CD4-positive, alpha-beta memory T cell (primary cell): ENCODE measurements at regions not wholly inside any gene's neighbourhood (a gene's known extent, or its start where the extent isn't known, plus 50 kb on each side); places are given as distances from the start of the nearest gene placed in this dataset.

Source experiments
- CTCF ChIA-PET: fragments of 350-600 bp; sonication (Branson Sonifier 250); formaldehyde crosslinking; loops from one replicate; lab custom pipeline; 2021; ENCODE audit warnings: inconsistent platforms; ENCODE audit not compliant: partially characterized antibody; lab: Charles Lee
- POLR2A ChIA-PET: fragments of 350-600 bp; sonication (Branson Sonifier 250); formaldehyde crosslinking; loops from one replicate; lab custom pipeline; 2021; ENCODE audit not compliant: partially characterized antibody; lab: Charles Lee
- DNase-seq, 5 donors: peaks; one replicate each; pipeline versions ENCODE4 v3.0.0 to v3.0.0-alpha.2; 2020 to 2022; ENCODE audit warnings: mixed read lengths in 1 of 5
- H3K27ac ChIP-seq: one replicate; pipeline ENCODE4 v1.7.0; 2013; ENCODE audit warnings: low read depth, low read length
- H3K27me3 ChIP-seq: 2 replicates; pipeline ENCODE4 v1.7.0; 2013; ENCODE audit warnings: mild to moderate bottlenecking, low read length, moderate library complexity; ENCODE audit not compliant: insufficient read depth
- H3K36me3 ChIP-seq: 2 replicates; pipeline ENCODE4 v1.7.0; 2013; ENCODE audit warnings: mild to moderate bottlenecking, low read length, moderate library complexity; ENCODE audit not compliant: insufficient read depth
- H3K4me1 ChIP-seq: 2 replicates; pipeline ENCODE4 v1.7.0; 2013; ENCODE audit warnings: mild to moderate bottlenecking, low read length, moderate library complexity; ENCODE audit not compliant: insufficient read depth
- H3K4me3 ChIP-seq, 2 donors: one replicate each; pipeline ENCODE4 v1.7.0; 2013; ENCODE audit warnings: low read length in 2 of 2, mild to moderate bottlenecking in 1 of 2
- H3K9me3 ChIP-seq, 2 donors: one replicate each; pipeline ENCODE4 v1.7.0; 2013; ENCODE audit warnings: low read length in 2 of 2, control low read depth in 1 of 2; ENCODE audit not compliant: control insufficient read depth in 1 of 2
- H3K27ac Mint-ChIP-seq, 7 donors: one replicate each; pipeline ENCODE4 v1.8.0; 2020 to 2021; ENCODE audit warnings: mixed read lengths in 7 of 7, mild to moderate bottlenecking in 6 of 7, inconsistent platforms in 3 of 7, moderate library complexity in 3 of 7
- H3K27me3 Mint-ChIP-seq, 2 donors: one replicate each; pipeline ENCODE4 v1.8.0; 2020 to 2021; ENCODE audit warnings: mixed read lengths in 2 of 2
- H3K36me3 Mint-ChIP-seq, 2 donors: one replicate each; pipeline ENCODE4 v1.8.0; 2020 to 2021; ENCODE audit warnings: mixed read lengths in 2 of 2, inconsistent platforms in 1 of 2, mild to moderate bottlenecking in 1 of 2
- H3K4me1 Mint-ChIP-seq, 4 donors: one replicate each; pipeline ENCODE4 v1.8.0; 2020 to 2021; ENCODE audit warnings: mixed read lengths in 4 of 4, mild to moderate bottlenecking in 1 of 4
- H3K4me3 Mint-ChIP-seq, 8 donors: one replicate each; pipeline ENCODE4 v1.8.0; 2020 to 2021; ENCODE audit warnings: mixed read lengths in 8 of 8, mild to moderate bottlenecking in 7 of 8, moderate library complexity in 6 of 8, inconsistent platforms in 3 of 8
- H3K9me3 Mint-ChIP-seq, 8 donors: one replicate each; pipeline ENCODE4 v1.8.0; 2020 to 2021; ENCODE audit warnings: mixed read lengths in 8 of 8, mild to moderate bottlenecking in 5 of 8, inconsistent platforms in 3 of 8, moderate library complexity in 1 of 8
- intact Hi-C: fragments of 100-400 bp; cut with micrococcal nuclease; formaldehyde crosslinking; loops from one replicate; pipeline ENCODE4 v1.15.1; 2023

DNA sequence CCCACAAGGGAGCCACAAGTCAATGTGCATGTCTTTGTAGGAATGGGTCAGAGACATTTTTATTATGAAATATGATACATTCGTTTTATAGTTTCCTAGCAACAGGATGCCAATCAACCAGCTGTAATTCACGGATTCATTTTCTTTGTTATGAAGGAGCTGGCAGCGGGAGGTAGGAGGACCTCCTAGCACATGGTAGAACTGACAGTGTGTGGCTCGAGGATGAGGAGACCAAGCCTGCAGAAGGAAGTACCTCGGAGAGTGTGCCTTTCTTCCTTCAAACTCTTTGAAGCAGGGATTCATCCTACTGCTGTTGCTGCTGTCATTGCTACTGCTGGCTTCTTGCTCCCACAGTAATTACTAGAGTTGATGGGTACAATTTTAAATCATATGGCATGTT is 504.8 kb upstream of the KLHL29 start:
- Histone ChIP-seq H3K4me3 (no peak overlapping the region), H3K9me3 (no peaks in the 10 kb centered on the region), H3K4me1 (no peaks in the 10 kb centered on the region), H3K36me3 (no peaks in the 10 kb centered on the region), H3K27me3 (no peaks in the 10 kb centered on the region), H3K27ac (no peak overlapping the region)
- Mint-ChIP-seq H3K4me1 (no peaks in the 10 kb centered on the region), H3K27ac (no peak overlapping the region), H3K27me3 (no peaks in the 10 kb centered on the region), H3K4me3 (no peak overlapping the region), H3K9me3 (peaks cover 0 to 8% (median 0%) of the 10 kb centered on the region in 8 donors), H3K36me3 (no peaks in the 10 kb centered on the region)
- POLR2A ChIA-PET, result no interaction called here
- no peak for DNase-seq
- CTCF ChIA-PET, result no interaction called here
- intact Hi-C loops, result no loop called here

DNA sequence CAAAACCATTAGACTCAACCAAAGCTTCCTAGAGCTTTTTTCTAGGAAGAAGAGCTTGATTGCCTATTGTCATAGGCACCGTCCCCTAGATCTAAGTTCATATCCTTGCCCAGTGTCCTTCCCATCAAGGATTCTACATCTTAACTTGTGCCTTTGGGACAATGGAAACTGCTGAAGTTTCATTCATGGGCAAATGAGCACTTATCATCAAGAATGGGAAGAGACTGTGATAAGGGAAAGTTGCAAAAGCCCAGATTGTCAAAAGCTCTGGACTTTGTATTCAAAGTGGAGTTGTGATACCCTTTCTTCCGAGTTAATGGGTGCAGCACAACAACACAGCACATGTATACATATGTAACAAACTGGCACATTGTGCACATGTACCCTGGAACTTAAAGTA is 503.0 kb upstream of the KLHL29 start:
- ChIA-PET POLR2A (interaction anchor here (0.8 kb wide), 1 partner anchor 9 kb away, joined by 3 read pairs; no protein-coding TSS in a partner anchor), CTCF (no interaction called here)
- Mint-ChIP-seq H3K9me3 (peaks cover 0 to 10% (median 0%) of the 10 kb centered on the region in 8 donors), H3K36me3 (no peaks in the 10 kb centered on the region), H3K27ac (no peak overlapping the region), H3K27me3 (no peaks in the 10 kb centered on the region), H3K4me3 (no peak overlapping the region), H3K4me1 (no peaks in the 10 kb centered on the region)
- Histone ChIP-seq H3K4me1 (no peaks in the 10 kb centered on the region), H3K4me3 (no peak overlapping the region), H3K36me3 (no peaks in the 10 kb centered on the region), H3K9me3 (no peaks in the 10 kb centered on the region), H3K27ac (no peak overlapping the region), H3K27me3 (no peaks in the 10 kb centered on the region)
- intact Hi-C loops, result no loop called here
- DNase-seq, result no peak

DNA sequence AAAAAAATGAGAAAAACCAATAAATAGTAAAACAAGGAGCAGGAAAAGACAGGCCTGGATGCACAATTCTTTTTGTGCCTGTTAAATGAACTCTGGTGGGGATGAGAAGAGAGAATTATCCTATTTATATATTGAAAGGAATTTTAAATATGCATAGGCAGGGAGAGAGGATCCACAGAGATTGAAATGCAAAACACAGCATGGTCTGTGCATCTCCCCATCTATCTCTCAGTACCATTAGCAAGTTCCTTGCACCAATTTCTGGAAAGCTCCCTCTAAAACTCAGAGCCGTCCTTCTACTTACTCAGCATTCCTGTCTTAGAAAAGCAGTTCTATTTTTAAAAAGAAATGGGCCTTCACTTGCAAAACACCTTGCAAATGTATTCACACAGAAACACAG is 502.3 kb upstream of the KLHL29 start:
- no peak for DNase-seq
- Mint-ChIP-seq H3K27ac (no peak overlapping the region), H3K27me3 (no peaks in the 10 kb centered on the region), H3K4me1 (no peaks in the 10 kb centered on the region), H3K4me3 (no peak overlapping the region), H3K36me3 (no peaks in the 10 kb centered on the region), H3K9me3 (peaks cover 0 to 10% (median 0%) of the 10 kb centered on the region in 8 donors)
- Histone ChIP-seq H3K9me3 (no peaks in the 10 kb centered on the region), H3K27me3 (no peaks in the 10 kb centered on the region), H3K4me3 (no peak overlapping the region), H3K4me1 (no peaks in the 10 kb centered on the region), H3K27ac (no peak overlapping the region), H3K36me3 (no peaks in the 10 kb centered on the region)
- POLR2A ChIA-PET, result no interaction called here
- CTCF ChIA-PET, result no interaction called here
- intact Hi-C loops, result no loop called here

DNA sequence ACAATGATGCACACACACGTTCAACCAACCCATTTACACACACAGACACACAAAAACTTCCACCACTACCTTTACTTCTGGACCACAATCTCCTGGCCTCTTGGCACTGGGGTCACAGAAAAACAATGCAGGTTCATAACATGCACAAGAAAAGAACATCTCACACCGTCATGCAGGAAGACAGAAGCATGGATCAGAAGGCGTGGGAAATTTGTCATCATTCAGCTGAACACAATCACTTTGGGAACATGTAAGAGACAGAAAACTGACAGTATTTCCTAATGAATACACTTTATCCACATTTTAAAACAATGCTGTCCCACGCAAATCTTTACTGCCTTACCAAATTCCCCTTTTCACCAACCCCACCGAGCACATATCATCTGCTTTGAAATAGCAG is 501.9 kb upstream of the KLHL29 start:
- H3K36me3 ChIP-seq, result no peaks in the 10 kb centered on the region
- no peak overlapping the region for H3K4me3 ChIP-seq
- H3K27ac ChIP-seq, result no peak overlapping the region
- DNase-seq, result no peak
- H3K4me1 ChIP-seq, result no peaks in the 10 kb centered on the region
- H3K4me1 Mint-ChIP-seq, result no peaks in the 10 kb centered on the region
- no peak overlapping the region for H3K27ac Mint-ChIP-seq
- no peaks in the 10 kb centered on the region for H3K36me3 Mint-ChIP-seq
- H3K27me3 Mint-ChIP-seq, result no peaks in the 10 kb centered on the region
- H3K9me3 ChIP-seq, result no peaks in the 10 kb centered on the region
- ChIA-PET CTCF (no interaction called here), POLR2A (no interaction called here)
- intact Hi-C loops, result no loop called here
- H3K9me3 Mint-ChIP-seq, result peaks cover 0 to 10% (median 0%) of the 10 kb centered on the region in 8 donors
- H3K27me3 ChIP-seq, result no peaks in the 10 kb centered on the region
- no peak overlapping the region for H3K4me3 Mint-ChIP-seq

DNA sequence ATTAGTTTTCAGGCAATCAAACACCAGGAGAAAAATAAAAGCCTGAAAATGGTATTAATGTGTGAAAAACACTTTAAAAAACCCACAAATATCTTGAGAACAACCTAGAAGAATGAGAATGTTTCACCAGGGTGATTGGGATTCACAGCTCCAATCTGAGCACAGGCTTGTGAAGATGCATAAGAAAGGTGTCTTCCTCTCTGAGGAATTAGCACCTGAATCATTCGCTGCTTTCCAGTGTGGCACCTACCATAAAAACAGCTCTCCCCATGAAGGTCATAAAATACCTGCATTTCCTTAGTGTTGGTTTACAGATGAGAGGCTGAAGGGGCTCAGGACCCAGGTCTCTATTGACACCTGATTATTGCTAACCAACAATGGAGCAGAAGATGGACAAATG is 499.7 kb upstream of the KLHL29 start:
- Mint-ChIP-seq H3K36me3 (no peaks in the 10 kb centered on the region), H3K27me3 (no peaks in the 10 kb centered on the region)
- CTCF ChIA-PET, result no interaction called here

DNA sequence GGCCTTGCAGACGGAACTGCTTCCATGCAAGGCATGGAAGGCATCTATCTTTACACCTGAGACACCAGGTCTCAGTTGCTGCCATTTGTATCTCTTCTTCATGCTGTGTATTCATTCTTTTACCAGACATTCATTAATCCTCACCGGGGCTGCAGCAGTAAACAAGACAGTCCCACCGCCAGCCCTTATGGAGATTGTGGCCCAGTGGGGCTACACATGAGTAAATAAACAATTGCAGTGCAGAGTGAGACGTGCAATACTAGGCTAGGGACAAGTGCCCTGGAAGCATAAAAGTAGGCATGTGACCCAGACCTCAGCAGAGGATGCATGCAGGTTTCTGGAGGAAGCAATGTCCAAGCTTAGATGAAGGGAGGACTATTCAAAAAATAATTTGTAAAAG is 497.6 kb upstream of the KLHL29 start:
- H3K4me1 ChIP-seq, result no peaks in the 10 kb centered on the region
- Mint-ChIP-seq H3K9me3 (peaks cover 0 to 10% (median under 1%) of the 10 kb centered on the region in 8 donors), H3K4me3 (no peak overlapping the region), H3K4me1 (no peaks in the 10 kb centered on the region), H3K27ac (no peak overlapping the region), H3K36me3 (no peaks in the 10 kb centered on the region), H3K27me3 (no peaks in the 10 kb centered on the region)
- H3K36me3 ChIP-seq, result no peaks in the 10 kb centered on the region
- no peak for DNase-seq
- H3K27me3 ChIP-seq, result no peaks in the 10 kb centered on the region
- ChIA-PET POLR2A (no interaction called here), CTCF (no interaction called here)
- no peak overlapping the region for H3K4me3 ChIP-seq
- intact Hi-C loops, result no loop called here
- no peaks in the 10 kb centered on the region for H3K9me3 ChIP-seq
- no peak overlapping the region for H3K27ac ChIP-seq

More for the DNA sequence above, 499.7 kb upstream of the KLHL29 start:
- no peaks in the 10 kb centered on the region for H3K4me1 ChIP-seq
- H3K4me3 ChIP-seq, result no peak overlapping the region
- Mint-ChIP-seq H3K27ac (no peak overlapping the region), H3K4me3 (no peak overlapping the region), H3K4me1 (no peaks in the 10 kb centered on the region), H3K9me3 (peaks cover 0 to 10% (median 0%) of the 10 kb centered on the region in 8 donors)
- POLR2A ChIA-PET, result no interaction called here
- H3K36me3 ChIP-seq, result no peaks in the 10 kb centered on the region
- H3K27ac ChIP-seq, result no peak overlapping the region
- no peaks in the 10 kb centered on the region for H3K9me3 ChIP-seq
- H3K27me3 ChIP-seq, result no peaks in the 10 kb centered on the region
- intact Hi-C loops, result no loop called here
- no peak for DNase-seq

DNA sequence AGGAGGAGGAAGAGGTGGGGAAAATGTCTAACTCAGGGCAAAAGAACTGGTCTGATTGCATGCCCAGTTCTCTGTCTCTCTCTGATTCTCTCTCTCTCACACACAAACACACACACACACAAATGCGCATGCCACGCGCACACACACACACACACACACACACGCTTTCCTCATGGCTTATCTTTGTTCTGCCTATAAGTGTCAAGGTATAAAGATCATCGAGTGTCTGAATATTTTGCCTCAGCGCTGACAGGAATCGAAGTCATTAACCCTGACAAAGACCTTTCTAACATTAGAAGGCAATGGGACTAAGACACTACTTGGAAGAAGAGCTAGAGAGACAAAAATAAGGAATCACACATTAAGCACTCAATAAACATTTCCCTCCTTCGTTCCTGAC is 497.1 kb upstream of the KLHL29 start:
- Mint-ChIP-seq H3K27me3 (no peaks in the 10 kb centered on the region), H3K36me3 (no peaks in the 10 kb centered on the region), H3K4me1 (no peaks in the 10 kb centered on the region), H3K27ac (no peak overlapping the region), H3K9me3 (peaks cover 0 to 10% (median under 1%) of the 10 kb centered on the region in 8 donors), H3K4me3 (no peak overlapping the region)
- intact Hi-C loops, result no loop called here
- CTCF ChIA-PET, result no interaction called here
- no peaks in the 10 kb centered on the region for H3K9me3 ChIP-seq
- no peaks in the 10 kb centered on the region for H3K36me3 ChIP-seq
- H3K27ac ChIP-seq, result no peak overlapping the region
- no peak for DNase-seq
- H3K4me1 ChIP-seq, result no peaks in the 10 kb centered on the region
- POLR2A ChIA-PET, result no interaction called here
- no peak overlapping the region for H3K4me3 ChIP-seq
- H3K27me3 ChIP-seq, result no peaks in the 10 kb centered on the region

DNA sequence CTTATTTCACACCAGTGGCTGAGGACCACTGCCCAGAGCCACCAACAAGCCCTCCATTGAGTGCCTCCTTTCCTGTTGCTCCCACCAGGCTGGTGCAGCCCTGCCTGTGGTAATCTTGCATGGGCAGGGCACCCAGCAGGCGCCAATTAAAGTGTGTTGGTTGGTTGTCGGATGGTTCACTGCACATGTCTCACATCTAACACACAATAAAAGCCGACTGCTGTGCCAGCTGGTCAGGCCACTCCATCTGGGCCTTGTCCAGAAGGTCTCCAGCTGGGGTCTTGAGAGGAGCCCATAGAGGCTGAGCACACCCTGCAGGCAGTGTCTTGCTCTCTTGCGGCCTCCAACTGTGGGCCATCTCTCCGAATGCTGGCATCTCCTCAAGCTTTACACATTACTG is 494.8 kb upstream of the KLHL29 start:
- no peaks in the 10 kb centered on the region for H3K27me3 ChIP-seq
- no peak for DNase-seq
- H3K9me3 ChIP-seq, result no peaks in the 10 kb centered on the region
- Mint-ChIP-seq H3K36me3 (no peaks in the 10 kb centered on the region), H3K4me3 (no peak overlapping the region), H3K9me3 (peaks cover 0 to 4% (median 0%) of the 10 kb centered on the region in 8 donors), H3K4me1 (no peaks in the 10 kb centered on the region), H3K27ac (no peak overlapping the region), H3K27me3 (no peaks in the 10 kb centered on the region)
- no peaks in the 10 kb centered on the region for H3K4me1 ChIP-seq
- no peak overlapping the region for H3K27ac ChIP-seq
- ChIA-PET POLR2A (no interaction called here), CTCF (no interaction called here)
- no peaks in the 10 kb centered on the region for H3K36me3 ChIP-seq
- no peak overlapping the region for H3K4me3 ChIP-seq
- intact Hi-C loops, result no loop called here
